ENCODE measurements at regions not wholly inside any gene's neighbourhood (a gene's known extent, or its start where the extent isn't known, plus 50 kb on each side); places are given as distances from the start of the nearest gene placed in this dataset.

- DNase-seq (ENCODE audit: low read depth, low spot score) = peak; percentile 59
Measured at GRCh38 chr2:217162533-217162932, 302.7 kb upstream of the TNP1 start.

GRCh38 chr2:217160978-217161973 is 301.4 kb upstream of the TNP1 start:
- DNase-seq (ENCODE audit: low read depth, low spot score) = no peak
- H3K4me3 ChIP-seq (ENCODE audit: low read length) = no peak overlapping the region

More at GRCh38 chr2:217162533-217162932, 302.7 kb upstream of the TNP1 start:
- no peak overlapping the region for H3K4me3 ChIP-seq (ENCODE audit: low read length)

GRCh38 chr2:217160103-217160743 is 300.4 kb upstream of the TNP1 start:
- DNase-seq (ENCODE audit: low read depth, low spot score) = no peak
- no peak overlapping the region for H3K4me3 ChIP-seq (ENCODE audit: low read length)

- no peak overlapping the region for H3K4me3 ChIP-seq (ENCODE audit: low read length)
- no peak for DNase-seq (ENCODE audit: low read depth, low spot score)
Measured at GRCh38 chr2:217158928-217159327, 299.1 kb upstream of the TNP1 start.

GRCh38 chr2:217157581-217157980 is 297.7 kb upstream of the TNP1 start:
- H3K4me3 ChIP-seq (ENCODE audit: low read length) = no peak overlapping the region
- DNase-seq (ENCODE audit: low read depth, low spot score) = no peak

- no peak overlapping the region for H3K4me3 ChIP-seq (ENCODE audit: low read length)
- DNase-seq (ENCODE audit: low read depth, low spot score) = no peak
Measured at GRCh38 chr2:217156801-217157200, 296.9 kb upstream of the TNP1 start.

- no peak for DNase-seq (ENCODE audit: low read depth, low spot score)
- H3K4me3 ChIP-seq (ENCODE audit: low read length) = no peak overlapping the region
Measured at GRCh38 chr2:217154923-217155322, 295.1 kb upstream of the TNP1 start.

- DNase-seq (ENCODE audit: low read depth, low spot score) = no peak
- H3K4me3 ChIP-seq (ENCODE audit: low read length) = no peak overlapping the region
Measured at GRCh38 chr2:217153510-217153909, 293.6 kb upstream of the TNP1 start.

- H3K4me3 ChIP-seq (ENCODE audit: low read length) = no peak overlapping the region
- DNase-seq (ENCODE audit: low read depth, low spot score) = no peak
Measured at GRCh38 chr2:217152831-217153230, 293.0 kb upstream of the TNP1 start.

GRCh38 chr2:217151509-217152206 is 291.8 kb upstream of the TNP1 start:
- H3K4me3 ChIP-seq (ENCODE audit: low read length) = no peak overlapping the region
- DNase-seq (ENCODE audit: low read depth, low spot score) = no peak

- H3K4me3 ChIP-seq (ENCODE audit: low read length) = no peak overlapping the region
- no peak for DNase-seq (ENCODE audit: low read depth, low spot score)
Measured at GRCh38 chr2:217150236-217150635, 290.4 kb upstream of the TNP1 start.

- H3K4me3 ChIP-seq (ENCODE audit: low read length) = no peak overlapping the region
- DNase-seq (ENCODE audit: low read depth, low spot score) = no peak
Measured at GRCh38 chr2:217149087-217149660, 289.3 kb upstream of the TNP1 start.

- DNase-seq (ENCODE audit: low read depth, low spot score) = no peak
- no peak overlapping the region for H3K4me3 ChIP-seq (ENCODE audit: low read length)
Measured at GRCh38 chr2:217147818-217148217, 288.0 kb upstream of the TNP1 start.

GRCh38 chr2:217146956-217147355 is 287.1 kb upstream of the TNP1 start:
- no peak for DNase-seq (ENCODE audit: low read depth, low spot score)
- no peak overlapping the region for H3K4me3 ChIP-seq (ENCODE audit: low read length)

- no peak overlapping the region for H3K4me3 ChIP-seq (ENCODE audit: low read length)
- peak; percentile 16 for DNase-seq (ENCODE audit: low read depth, low spot score)
Measured at GRCh38 chr2:217142649-217143266, 282.9 kb upstream of the TNP1 start.

- no peak overlapping the region for H3K4me3 ChIP-seq (ENCODE audit: low read length)
- DNase-seq (ENCODE audit: low read depth, low spot score) = no peak
Measured at GRCh38 chr2:217138284-217138683, 278.4 kb upstream of the TNP1 start.

GRCh38 chr2:217127744-217128143 is 267.9 kb upstream of the TNP1 start:
- DNase-seq (ENCODE audit: low read depth, low spot score) = no peak
- H3K4me3 ChIP-seq (ENCODE audit: low read length) = no peak overlapping the region

- no peak overlapping the region for H3K4me3 ChIP-seq (ENCODE audit: low read length)
- no peak for DNase-seq (ENCODE audit: low read depth, low spot score)
Measured at GRCh38 chr2:217125014-217125413, 265.1 kb upstream of the TNP1 start.

- DNase-seq (ENCODE audit: low read depth, low spot score) = no peak
- H3K4me3 ChIP-seq (ENCODE audit: low read length) = no peak overlapping the region
Measured at GRCh38 chr2:217124050-217124449, 264.2 kb upstream of the TNP1 start.

Measured in Jurkat, Clone E6-1 (cell line).